Fibroblast of mammary gland (primary cell): ENCODE measurements at regions not wholly inside any gene's neighbourhood (a gene's known extent, or its start where the extent isn't known, plus 50 kb on each side); places are given as distances from the start of the nearest gene placed in this dataset.

Experiments used
- DNase-seq: peaks from one replicate; pipeline ENCODE4 v3.0.0-alpha.2; 2010; ENCODE audit warnings: low read depth
- H3K4me3 ChIP-seq: 2 replicates; pipeline ENCODE4 v1.5.1; 2011; ENCODE audit warnings: low read depth, mild to moderate bottlenecking, low read length, moderate library complexity; ENCODE audit not compliant: control insufficient read depth
- TF ChIP-seq, protein P1 (sequence below): conservative IDR thresholded peaks from 2 replicates; pipeline ENCODE4 v1.5.1; 2011; ENCODE audit warnings: low read depth, low read length, inconsistent platforms; ENCODE audit not compliant: control insufficient read depth, insufficient read depth

DNA sequence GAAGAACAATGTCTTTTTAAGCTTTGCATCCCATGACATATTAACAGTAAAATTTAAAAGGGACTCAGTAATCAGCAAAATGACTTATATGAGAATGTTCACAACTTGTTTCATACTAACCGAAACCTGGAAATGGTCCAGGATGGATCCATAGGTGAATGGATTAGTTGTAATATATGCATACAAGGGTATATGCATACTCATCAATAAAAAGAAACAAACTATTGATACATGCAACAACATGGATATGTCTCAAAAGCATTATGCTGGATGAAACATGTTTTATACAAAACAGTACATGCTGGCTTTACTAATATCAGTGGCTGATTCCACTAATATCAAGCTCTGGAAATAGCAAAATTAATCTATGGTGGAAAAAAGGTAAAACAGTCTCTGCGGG, 108.5 kb upstream of the HIVEP1 start:
- TF ChIP-seq, protein P1, sequence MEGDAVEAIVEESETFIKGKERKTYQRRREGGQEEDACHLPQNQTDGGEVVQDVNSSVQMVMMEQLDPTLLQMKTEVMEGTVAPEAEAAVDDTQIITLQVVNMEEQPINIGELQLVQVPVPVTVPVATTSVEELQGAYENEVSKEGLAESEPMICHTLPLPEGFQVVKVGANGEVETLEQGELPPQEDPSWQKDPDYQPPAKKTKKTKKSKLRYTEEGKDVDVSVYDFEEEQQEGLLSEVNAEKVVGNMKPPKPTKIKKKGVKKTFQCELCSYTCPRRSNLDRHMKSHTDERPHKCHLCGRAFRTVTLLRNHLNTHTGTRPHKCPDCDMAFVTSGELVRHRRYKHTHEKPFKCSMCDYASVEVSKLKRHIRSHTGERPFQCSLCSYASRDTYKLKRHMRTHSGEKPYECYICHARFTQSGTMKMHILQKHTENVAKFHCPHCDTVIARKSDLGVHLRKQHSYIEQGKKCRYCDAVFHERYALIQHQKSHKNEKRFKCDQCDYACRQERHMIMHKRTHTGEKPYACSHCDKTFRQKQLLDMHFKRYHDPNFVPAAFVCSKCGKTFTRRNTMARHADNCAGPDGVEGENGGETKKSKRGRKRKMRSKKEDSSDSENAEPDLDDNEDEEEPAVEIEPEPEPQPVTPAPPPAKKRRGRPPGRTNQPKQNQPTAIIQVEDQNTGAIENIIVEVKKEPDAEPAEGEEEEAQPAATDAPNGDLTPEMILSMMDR, result no peak
- no peak overlapping the region for H3K4me3 ChIP-seq
- DNase-seq, result no peak

DNA sequence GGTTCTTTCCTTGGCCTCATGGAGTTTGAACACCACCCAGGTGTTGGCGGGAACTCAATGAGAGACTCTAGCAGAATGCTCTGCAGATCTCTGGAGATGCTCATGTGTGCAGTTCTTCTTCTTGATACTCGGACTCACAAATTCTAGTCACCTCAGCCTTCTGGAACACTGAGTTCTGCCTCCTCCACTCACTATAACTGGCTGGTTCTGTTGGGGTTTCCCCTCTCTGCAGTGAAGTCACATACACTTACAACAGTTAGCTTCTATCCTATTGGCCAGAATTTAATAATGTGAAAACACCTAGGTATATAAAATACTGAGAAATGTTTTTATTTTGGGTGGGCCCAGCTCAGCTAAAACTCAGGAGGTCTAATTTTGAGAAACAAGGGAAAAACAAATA, 109.6 kb upstream of the HIVEP1 start:
- TF ChIP-seq, protein P1, result no peak
- no peak overlapping the region for H3K4me3 ChIP-seq
- DNase-seq, result no peak

DNA sequence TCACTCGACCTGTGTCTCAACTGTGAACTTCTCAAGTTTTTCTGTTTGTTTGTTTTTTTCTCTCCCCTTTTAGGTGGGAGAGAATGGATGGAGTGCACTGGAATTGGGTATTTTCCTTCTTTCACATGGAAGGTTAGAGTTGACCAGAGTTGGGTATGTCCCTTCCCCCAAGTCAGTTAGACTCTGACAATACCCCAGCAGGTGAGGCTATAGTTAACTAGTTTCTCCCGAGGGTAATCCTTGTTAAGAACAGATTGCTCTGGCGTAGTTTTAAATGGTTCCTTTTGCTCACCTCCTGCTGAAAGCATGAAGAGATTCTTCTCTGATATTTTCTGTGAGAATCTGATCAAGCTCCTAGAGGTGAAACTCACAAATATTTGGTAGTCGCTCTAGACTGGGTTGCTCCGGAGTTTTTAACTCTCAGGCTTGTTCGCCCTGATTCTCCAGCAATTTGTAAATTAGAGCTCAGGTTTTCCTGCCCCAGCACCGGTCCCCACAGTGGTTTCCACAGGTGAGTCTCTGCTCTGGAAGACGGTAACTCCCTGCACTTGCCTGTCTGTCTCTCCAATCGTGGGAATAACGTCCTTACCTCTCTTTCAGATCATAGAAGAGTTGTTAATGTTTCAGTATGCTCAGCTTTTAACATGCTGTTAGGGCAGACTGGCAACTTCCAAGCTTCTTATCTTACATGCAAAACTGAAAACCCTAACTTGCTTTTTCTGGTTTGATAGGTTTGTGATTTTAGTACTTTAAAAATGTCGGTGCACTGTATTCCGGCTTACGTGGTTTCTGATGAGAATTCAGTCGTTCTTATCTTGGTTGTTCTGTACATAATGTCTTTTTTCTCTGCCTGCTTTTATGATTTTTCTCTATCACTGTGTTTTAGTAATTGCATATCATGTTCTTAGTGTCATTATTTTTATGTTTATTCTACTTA, 111.2 kb upstream of the HIVEP1 start:
- TF ChIP-seq, protein P1, result no peak
- no peak for DNase-seq
- no peak overlapping the region for H3K4me3 ChIP-seq

DNA sequence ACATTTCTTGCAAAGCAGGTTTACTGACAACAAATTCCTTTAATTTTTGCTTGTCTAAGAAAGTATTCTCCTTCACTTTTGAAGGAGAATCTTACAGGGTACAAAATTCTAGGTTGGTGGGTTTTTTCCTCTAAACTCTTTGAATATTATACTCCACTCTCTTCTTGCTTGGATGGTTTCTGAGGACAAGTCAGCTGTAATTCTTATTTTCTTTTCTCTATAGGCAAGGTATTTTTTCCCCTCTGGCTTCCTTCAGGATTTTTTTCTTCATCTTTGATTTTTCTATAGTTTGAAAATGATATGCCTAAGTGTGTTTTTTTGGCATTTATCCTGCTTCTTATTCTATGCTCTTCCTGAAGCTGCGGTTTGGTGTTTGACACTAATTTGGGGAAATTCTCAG, 112.5 kb upstream of the HIVEP1 start:
- TF ChIP-seq, protein P1, result no peak
- no peak overlapping the region for H3K4me3 ChIP-seq
- no peak for DNase-seq

DNA sequence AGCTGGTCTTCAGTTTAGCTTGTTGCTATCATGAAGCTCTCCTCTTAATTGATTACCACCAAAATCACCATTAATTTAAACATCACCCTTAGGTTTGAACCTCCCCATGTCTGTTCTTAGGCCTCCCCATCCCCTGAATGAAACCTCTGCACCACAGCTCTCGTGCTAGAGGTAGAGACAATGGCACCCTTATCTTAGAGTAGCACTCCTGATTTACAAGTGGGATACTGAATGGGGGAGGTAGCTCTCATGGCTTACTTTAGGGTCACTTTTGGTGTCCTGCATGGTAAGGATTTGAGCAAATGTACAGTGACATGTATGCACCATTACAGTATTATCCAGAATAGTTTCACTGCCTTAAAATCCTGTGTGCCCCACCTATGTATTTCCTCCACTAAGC, 115.6 kb upstream of the ADTRP start:
- H3K4me3 ChIP-seq, result no peak overlapping the region
- TF ChIP-seq, protein P1, result no peak
- DNase-seq, result no peak

DNA sequence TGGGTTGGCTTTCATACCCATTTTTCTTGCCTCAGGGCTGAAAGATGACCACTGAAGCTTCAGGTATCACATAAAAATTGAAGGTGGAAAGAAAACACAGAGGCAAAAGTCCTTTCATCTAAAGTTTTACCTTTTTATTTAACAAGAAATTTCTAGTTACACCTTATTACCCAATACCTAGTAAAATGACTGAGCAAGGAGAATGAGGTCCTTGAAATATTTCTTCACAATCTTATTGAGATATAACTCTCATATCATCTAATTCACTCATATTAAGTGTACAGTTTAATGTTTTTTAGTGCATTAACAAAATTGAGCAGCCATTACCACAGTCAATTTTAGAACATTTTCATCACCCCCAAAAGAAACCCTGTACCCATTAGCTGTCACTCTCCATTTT, 112.9 kb upstream of the ADTRP start:
- DNase-seq, result no peak
- TF ChIP-seq, protein P1, result no peak
- H3K4me3 ChIP-seq, result no peak overlapping the region
